ENCODE measurements at regions not wholly inside any gene's neighbourhood (a gene's known extent, or its start where the extent isn't known, plus 50 kb on each side); places are given as distances from the start of the nearest gene placed in this dataset.

DNA sequence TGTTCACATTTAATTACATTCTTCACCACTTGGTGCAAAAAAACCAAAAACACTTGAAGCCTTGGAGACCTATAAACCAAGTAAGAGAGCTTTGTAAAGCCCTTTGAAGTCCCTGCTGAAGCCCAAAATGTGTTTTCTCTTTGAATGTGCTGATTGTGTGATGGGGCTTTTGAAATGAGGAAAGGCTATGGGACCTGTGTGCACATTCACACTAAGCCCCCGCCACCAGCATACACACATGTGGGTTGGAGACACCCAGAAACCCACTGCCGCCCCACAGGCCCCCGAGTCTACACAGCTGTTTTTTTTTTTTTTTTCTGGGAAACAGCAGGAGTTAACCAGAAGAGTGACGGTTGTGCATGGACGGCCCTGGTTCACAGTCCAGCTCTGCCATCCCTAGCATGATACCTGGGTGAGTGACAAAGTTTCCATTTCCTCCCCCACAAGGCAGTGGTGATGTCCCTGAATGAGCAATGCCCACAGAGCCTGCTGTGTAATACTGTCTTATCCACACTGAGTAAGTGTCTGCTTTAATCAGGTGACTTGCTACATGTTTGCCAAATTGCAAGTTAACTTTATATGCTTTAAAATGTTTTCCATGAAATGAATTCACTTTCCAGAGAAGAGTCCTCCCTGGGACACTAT lies 154.6 kb upstream of the GDF10 start:
- no peak overlapping the region for H3K27ac ChIP-seq (ENCODE audit: low read depth in 1 of 2, low read length in 1 of 2)
- no peaks in the 10 kb centered on the region for H3K36me3 ChIP-seq (ENCODE audit: control insufficient read depth in 4 of 4, insufficient read depth in 4 of 4, low read length in 4 of 4)
- H3K4me3 ChIP-seq = no peak overlapping the region
- WGBS, 2 donors = 89% methylated on average over 5 of the region's 5 CpGs
- TF ChIP-seq, protein P1, sequence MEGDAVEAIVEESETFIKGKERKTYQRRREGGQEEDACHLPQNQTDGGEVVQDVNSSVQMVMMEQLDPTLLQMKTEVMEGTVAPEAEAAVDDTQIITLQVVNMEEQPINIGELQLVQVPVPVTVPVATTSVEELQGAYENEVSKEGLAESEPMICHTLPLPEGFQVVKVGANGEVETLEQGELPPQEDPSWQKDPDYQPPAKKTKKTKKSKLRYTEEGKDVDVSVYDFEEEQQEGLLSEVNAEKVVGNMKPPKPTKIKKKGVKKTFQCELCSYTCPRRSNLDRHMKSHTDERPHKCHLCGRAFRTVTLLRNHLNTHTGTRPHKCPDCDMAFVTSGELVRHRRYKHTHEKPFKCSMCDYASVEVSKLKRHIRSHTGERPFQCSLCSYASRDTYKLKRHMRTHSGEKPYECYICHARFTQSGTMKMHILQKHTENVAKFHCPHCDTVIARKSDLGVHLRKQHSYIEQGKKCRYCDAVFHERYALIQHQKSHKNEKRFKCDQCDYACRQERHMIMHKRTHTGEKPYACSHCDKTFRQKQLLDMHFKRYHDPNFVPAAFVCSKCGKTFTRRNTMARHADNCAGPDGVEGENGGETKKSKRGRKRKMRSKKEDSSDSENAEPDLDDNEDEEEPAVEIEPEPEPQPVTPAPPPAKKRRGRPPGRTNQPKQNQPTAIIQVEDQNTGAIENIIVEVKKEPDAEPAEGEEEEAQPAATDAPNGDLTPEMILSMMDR (IDR thresholded peaks at IDR 0.05; ENCODE audit: control extremely low read depth, extremely low read depth) = no peak
- peaks cover 0 to 2% (median 0%) of the 10 kb centered on the region in 4 donors for H3K9me3 ChIP-seq (ENCODE audit: control insufficient read depth in 4 of 4, insufficient read depth in 3 of 4, low read length in 3 of 4)
- no peak overlapping the region for H3K9ac ChIP-seq (ENCODE audit: insufficient read depth in 1 of 2, low read length in 2 of 2)
- no peaks in the 10 kb centered on the region for H3K27me3 ChIP-seq (ENCODE audit: control insufficient read depth in 3 of 3, insufficient read depth in 3 of 3, low read length in 2 of 3)
- no peaks in the 10 kb centered on the region for H3K4me1 ChIP-seq (ENCODE audit: control insufficient read depth in 5 of 5, insufficient read depth in 5 of 5, low read length in 5 of 5)
- DNase-seq (no peak), ATAC-seq (ENCODE audit: insufficient read depth, low FRiP score) (no peak)

DNA sequence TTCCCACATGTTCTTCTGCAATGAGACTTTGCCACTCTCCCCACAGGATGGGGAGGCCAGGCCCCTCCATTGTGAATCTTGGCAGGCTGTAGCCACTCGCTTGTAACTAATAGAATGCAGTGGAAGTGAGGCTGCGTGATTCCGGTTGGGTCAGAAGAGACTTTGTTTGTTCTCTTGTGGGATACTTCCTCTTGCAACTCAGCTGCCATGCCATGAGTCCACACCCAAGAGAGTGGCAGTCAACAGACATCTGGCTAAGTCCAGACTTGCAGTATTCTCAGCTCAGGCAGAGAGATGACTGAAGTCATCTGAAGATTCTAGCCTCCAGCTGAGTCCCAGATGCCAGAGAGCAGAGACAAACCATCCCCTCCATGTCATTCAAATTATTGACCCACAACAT lies 153.4 kb upstream of the GDF10 start:
- no peaks in the 10 kb centered on the region for H3K27me3 ChIP-seq (ENCODE audit: control insufficient read depth in 3 of 3, insufficient read depth in 3 of 3, low read length in 2 of 3)
- H3K4me3 ChIP-seq = no peak overlapping the region
- ATAC-seq (ENCODE audit: insufficient read depth, low FRiP score) (no peak), DNase-seq (peak in 1 of 3 donors; percentile 37)
- TF ChIP-seq, protein P1 (IDR thresholded peaks at IDR 0.05; ENCODE audit: control extremely low read depth, extremely low read depth) = no peak
- H3K9me3 ChIP-seq (ENCODE audit: control insufficient read depth in 4 of 4, insufficient read depth in 3 of 4, low read length in 3 of 4) = peaks cover 0 to 2% (median 0%) of the 10 kb centered on the region in 4 donors
- no peak overlapping the region for H3K9ac ChIP-seq (ENCODE audit: insufficient read depth in 1 of 2, low read length in 2 of 2)
- no peaks in the 10 kb centered on the region for H3K36me3 ChIP-seq (ENCODE audit: control insufficient read depth in 4 of 4, insufficient read depth in 4 of 4, low read length in 4 of 4)
- no peaks in the 10 kb centered on the region for H3K4me1 ChIP-seq (ENCODE audit: control insufficient read depth in 5 of 5, insufficient read depth in 5 of 5, low read length in 5 of 5)
- H3K27ac ChIP-seq (ENCODE audit: low read depth in 1 of 2, low read length in 1 of 2) = no peak overlapping the region
- 56 to 74% methylated on average over 3 of the region's 3 CpGs for WGBS, 2 donors

DNA sequence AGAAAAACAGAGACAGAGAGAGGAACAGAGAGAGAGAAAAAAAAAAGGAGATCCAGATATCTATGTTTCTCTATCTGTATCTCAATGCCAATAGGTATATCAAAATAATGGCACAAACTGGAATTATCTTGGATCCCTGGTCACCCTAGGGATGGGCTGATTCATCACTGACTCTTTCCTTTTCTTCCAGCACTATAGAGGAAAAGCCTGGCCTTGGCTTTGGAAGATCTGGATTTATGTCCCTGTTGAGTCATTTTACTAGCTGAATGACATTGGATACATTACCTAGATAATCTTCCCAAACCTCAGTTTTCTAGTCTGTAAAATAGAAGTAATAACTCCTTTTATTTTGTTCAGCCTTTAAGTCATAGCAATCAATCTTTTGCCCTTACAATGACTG lies 152.8 kb upstream of the GDF10 start:
- Histone ChIP-seq H3K27ac (ENCODE audit: low read depth in 1 of 2, low read length in 1 of 2) (no peak overlapping the region), H3K9me3 (ENCODE audit: control insufficient read depth in 4 of 4, insufficient read depth in 3 of 4, low read length in 3 of 4) (no peaks in the 10 kb centered on the region), H3K4me1 (ENCODE audit: control insufficient read depth in 5 of 5, insufficient read depth in 5 of 5, low read length in 5 of 5) (no peaks in the 10 kb centered on the region), H3K4me3 (no peak overlapping the region), H3K27me3 (ENCODE audit: control insufficient read depth in 3 of 3, insufficient read depth in 3 of 3, low read length in 2 of 3) (no peaks in the 10 kb centered on the region), H3K36me3 (ENCODE audit: control insufficient read depth in 4 of 4, insufficient read depth in 4 of 4, low read length in 4 of 4) (no peaks in the 10 kb centered on the region), H3K9ac (ENCODE audit: insufficient read depth in 1 of 2, low read length in 2 of 2) (no peak overlapping the region)
- ATAC-seq (ENCODE audit: insufficient read depth, low FRiP score) (no peak), DNase-seq (no peak)
- TF ChIP-seq, protein P1 (IDR thresholded peaks at IDR 0.05; ENCODE audit: control extremely low read depth, extremely low read depth) = no peak

- Histone ChIP-seq H3K36me3 (ENCODE audit: control insufficient read depth in 4 of 4, insufficient read depth in 4 of 4, low read length in 4 of 4) (no peaks in the 10 kb centered on the region), H3K27me3 (ENCODE audit: control insufficient read depth in 3 of 3, insufficient read depth in 3 of 3, low read length in 2 of 3) (no peaks in the 10 kb centered on the region), H3K27ac (ENCODE audit: low read depth in 1 of 2, low read length in 1 of 2) (no peak overlapping the region), H3K9ac (ENCODE audit: insufficient read depth in 1 of 2, low read length in 2 of 2) (no peak overlapping the region), H3K9me3 (ENCODE audit: control insufficient read depth in 4 of 4, insufficient read depth in 3 of 4, low read length in 3 of 4) (peaks cover 0 to 9% (median 0%) of the 10 kb centered on the region in 4 donors), H3K4me1 (ENCODE audit: control insufficient read depth in 5 of 5, insufficient read depth in 5 of 5, low read length in 5 of 5) (no peaks in the 10 kb centered on the region), H3K4me3 (no peak overlapping the region)
- 76 to 85% methylated on average over 3 of the region's 3 CpGs for WGBS, 2 donors
- TF ChIP-seq, protein P1 (IDR thresholded peaks at IDR 0.05; ENCODE audit: control extremely low read depth, extremely low read depth) = no peak
- ATAC-seq (ENCODE audit: insufficient read depth, low FRiP score) (no peak), DNase-seq (no peak)
These were observed 149.4 kb upstream of the GDF10 start for GRCh38 chr10:47150581-47150980.
